GM23248 (cell line): ENCODE measurements at regions not wholly inside any gene's neighbourhood (a gene's known extent, or its start where the extent isn't known, plus 50 kb on each side); places are given as distances from the start of the nearest gene placed in this dataset.

ENCODE experiments used
- EZH2 ChIP-seq: fragments of 200-600 bp; sonication (generic); IDR thresholded peaks from 2 replicates; pipeline ENCODE4 v1.6.1; 2018; ENCODE audit warnings: antibody characterized with exemption, mild to moderate bottlenecking; ENCODE audit not compliant: insufficient read depth, poor library complexity, severe bottlenecking
- EZH2phosphoT487 ChIP-seq: fragments of 200-600 bp; sonication (generic); IDR thresholded peaks from 2 replicates; pipeline ENCODE4 v1.6.1; 2018; ENCODE audit warnings: antibody characterized with exemption, moderate library complexity, mild to moderate bottlenecking, low read depth; ENCODE audit not compliant: insufficient read depth

- TF ChIP-seq EZH2 (no peak), EZH2phosphoT487 (no peak)
Observed at GRCh38 chr20:10978019-10978702, 304.4 kb upstream of the JAG1 start.
